Activated naive CD4-positive, alpha-beta T cell treated with anti-CD3 and anti-CD28 coated beads for 36 hours (primary cell): ENCODE measurements at regions not wholly inside any gene's neighbourhood (a gene's known extent, or its start where the extent isn't known, plus 50 kb on each side); places are given as distances from the start of the nearest gene placed in this dataset.
"Not testable (repeated sequence)": the region's sequence is repeated elsewhere in the genome, so short reads cannot be mapped to it uniquely, and the experiment has no call there.

Source experiments
- CTCF ChIA-PET: fragments of 350-600 bp; sonication (Branson Sonifier 250); formaldehyde crosslinking; loops from one replicate; lab custom pipeline; 2021; ENCODE audit warnings: antibody characterized with exemption; lab: Charles Lee
- DNase-seq: peaks from one replicate; pipeline ENCODE4 v3.0.0-alpha.2; 2020
- H3K27ac Mint-ChIP-seq: one replicate; pipeline ENCODE4 v1.8.0; 2021; ENCODE audit warnings: mild to moderate bottlenecking, mixed read lengths
- H3K27me3 Mint-ChIP-seq: one replicate; pipeline ENCODE4 v1.8.0; 2021; ENCODE audit warnings: low read depth, mixed read lengths
- H3K36me3 Mint-ChIP-seq: one replicate; pipeline ENCODE4 v1.8.0; 2021; ENCODE audit warnings: low read depth, mixed read lengths
- H3K4me1 Mint-ChIP-seq: one replicate; pipeline ENCODE4 v1.8.0; 2021; ENCODE audit warnings: low read depth, mixed read lengths
- H3K4me3 Mint-ChIP-seq: one replicate; pipeline ENCODE4 v1.8.0; 2021; ENCODE audit warnings: mild to moderate bottlenecking, moderate library complexity, mixed read lengths
- H3K9me3 Mint-ChIP-seq: one replicate; pipeline ENCODE4 v1.8.0; 2021; ENCODE audit warnings: mixed read lengths
- intact Hi-C: fragments of 100-400 bp; cut with micrococcal nuclease; formaldehyde crosslinking; loops from one replicate; pipeline ENCODE4 v1.15.1; 2023

- Mint-ChIP-seq H3K27me3 (no peaks in the 10 kb centered on the region), H3K9me3 (no peaks in the 10 kb centered on the region), H3K36me3 (no peaks in the 10 kb centered on the region), H3K4me3 (no peak overlapping the region), H3K27ac (no peak overlapping the region), H3K4me1 (no peaks in the 10 kb centered on the region)
- no peak for DNase-seq
- CTCF ChIA-PET = no interaction called here
- intact Hi-C loops = no loop called here
Observed at GRCh38 chr1:87424541-87424940, 95.9 kb downstream of the LMO4 start.

GRCh38 chr1:87426463-87427249 is 98.0 kb downstream of the LMO4 start:
- H3K4me1 Mint-ChIP-seq = no peaks in the 10 kb centered on the region
- CTCF ChIA-PET = no interaction called here
- intact Hi-C loops = no loop called here
- H3K27me3 Mint-ChIP-seq = peaks cover 13% of the 10 kb centered on the region
- H3K36me3 Mint-ChIP-seq = no peaks in the 10 kb centered on the region
- no peaks in the 10 kb centered on the region for H3K9me3 Mint-ChIP-seq
- no peak for DNase-seq
- H3K4me3 Mint-ChIP-seq = no peak overlapping the region
- H3K27ac Mint-ChIP-seq = no peak overlapping the region

GRCh38 chr1:87428367-87428766 is 99.7 kb downstream of the LMO4 start:
- H3K27me3 Mint-ChIP-seq = peaks cover 17% of the 10 kb centered on the region
- CTCF ChIA-PET = no interaction called here

GRCh38 chr1:87428883-87429282 is 100.2 kb downstream of the LMO4 start:
- Mint-ChIP-seq H3K4me3 (no peak overlapping the region), H3K4me1 (no peaks in the 10 kb centered on the region), H3K36me3 (no peaks in the 10 kb centered on the region), H3K27ac (no peak overlapping the region), H3K9me3 (no peaks in the 10 kb centered on the region), H3K27me3 (peaks cover 17% of the 10 kb centered on the region)
- DNase-seq = no peak
- CTCF ChIA-PET = no interaction called here
- intact Hi-C loops = no loop called here

More at GRCh38 chr1:87428367-87428766, 99.7 kb downstream of the LMO4 start:
- Mint-ChIP-seq H3K36me3 (no peaks in the 10 kb centered on the region), H3K27ac (no peak overlapping the region), H3K4me1 (no peaks in the 10 kb centered on the region), H3K9me3 (no peaks in the 10 kb centered on the region), H3K4me3 (no peak overlapping the region)
- no peak for DNase-seq
- intact Hi-C loops = no loop called here

- H3K9me3 Mint-ChIP-seq = no peaks in the 10 kb centered on the region
- peaks cover 17% of the 10 kb centered on the region for H3K27me3 Mint-ChIP-seq
- no peak for DNase-seq
- H3K4me1 Mint-ChIP-seq = peaks cover 3% of the 10 kb centered on the region
- no peak overlapping the region for H3K27ac Mint-ChIP-seq
- intact Hi-C loops = no loop called here
- no peak overlapping the region for H3K4me3 Mint-ChIP-seq
- CTCF ChIA-PET = no interaction called here
- no peaks in the 10 kb centered on the region for H3K36me3 Mint-ChIP-seq
Observed at GRCh38 chr1:87432685-87433084, 104.0 kb downstream of the LMO4 start.

- H3K36me3 Mint-ChIP-seq, CTCF ChIA-PET, H3K4me3 Mint-ChIP-seq, intact Hi-C loops, H3K9me3 Mint-ChIP-seq, H3K27ac Mint-ChIP-seq, H3K4me1 Mint-ChIP-seq, DNase-seq: not testable (repeated sequence)
- peaks cover 17% of the 10 kb centered on the region for H3K27me3 Mint-ChIP-seq
Observed at GRCh38 chr1:87433101-87433500, 104.4 kb downstream of the LMO4 start.

- intact Hi-C loops = no loop called here
- Mint-ChIP-seq H3K27ac (no peak overlapping the region), H3K9me3 (no peaks in the 10 kb centered on the region), H3K4me1 (peaks cover 3% of the 10 kb centered on the region), H3K36me3 (no peaks in the 10 kb centered on the region), H3K27me3 (peaks cover 13% of the 10 kb centered on the region), H3K4me3 (no peak overlapping the region)
- DNase-seq = no peak
- CTCF ChIA-PET = no interaction called here
Observed at GRCh38 chr1:87435484-87435883, 106.8 kb downstream of the LMO4 start.

- H3K4me3 Mint-ChIP-seq, intact Hi-C loops, H3K27ac Mint-ChIP-seq, H3K36me3 Mint-ChIP-seq, DNase-seq, H3K9me3 Mint-ChIP-seq, H3K27me3 Mint-ChIP-seq, CTCF ChIA-PET, H3K4me1 Mint-ChIP-seq: not testable (repeated sequence)
Observed at GRCh38 chr1:87436115-87436514, 107.4 kb downstream of the LMO4 start.

- intact Hi-C loops = no loop called here
Observed at GRCh38 chr1:87436534-87436933, 107.9 kb downstream of the LMO4 start.

GRCh38 chr1:87437663-87438295 is 109.1 kb downstream of the LMO4 start:
- CTCF ChIA-PET = interaction anchor here (0.6 kb wide), 1 partner anchor 26 kb away, joined by 3 read pairs; no protein-coding TSS in a partner anchor
- no peak for DNase-seq
- H3K27me3 Mint-ChIP-seq = peaks cover 6% of the 10 kb centered on the region
- no peaks in the 10 kb centered on the region for H3K9me3 Mint-ChIP-seq
- H3K27ac Mint-ChIP-seq = no peak overlapping the region
- intact Hi-C loops = no loop called here
- H3K36me3 Mint-ChIP-seq = no peaks in the 10 kb centered on the region
- H3K4me3 Mint-ChIP-seq = no peak overlapping the region
- peaks cover 3% of the 10 kb centered on the region for H3K4me1 Mint-ChIP-seq

More at GRCh38 chr1:87436534-87436933, 107.9 kb downstream of the LMO4 start:
- Mint-ChIP-seq H3K9me3 (no peaks in the 10 kb centered on the region), H3K27ac (no peak overlapping the region), H3K4me1 (peaks cover 3% of the 10 kb centered on the region), H3K36me3 (no peaks in the 10 kb centered on the region), H3K27me3 (peaks cover 10% of the 10 kb centered on the region), H3K4me3 (no peak overlapping the region)
- CTCF ChIA-PET = no interaction called here
- DNase-seq = no peak

- H3K36me3 Mint-ChIP-seq = no peaks in the 10 kb centered on the region
- peaks cover 7% of the 10 kb centered on the region for H3K9me3 Mint-ChIP-seq
- no peak overlapping the region for H3K27ac Mint-ChIP-seq
- intact Hi-C loops = no loop called here
- DNase-seq = no peak
- H3K27me3 Mint-ChIP-seq = peaks cover 6% of the 10 kb centered on the region
- peaks cover 3% of the 10 kb centered on the region for H3K4me1 Mint-ChIP-seq
- H3K4me3 Mint-ChIP-seq = no peak overlapping the region
- CTCF ChIA-PET = no interaction called here
Observed at GRCh38 chr1:87439821-87440220, 111.1 kb downstream of the LMO4 start.

GRCh38 chr1:87449348-87449963 is 120.8 kb downstream of the LMO4 start:
- Mint-ChIP-seq H3K27ac (no peak overlapping the region), H3K36me3 (no peaks in the 10 kb centered on the region), H3K4me3 (no peak overlapping the region), H3K4me1 (peaks cover 5% of the 10 kb centered on the region), H3K27me3 (no peaks in the 10 kb centered on the region), H3K9me3 (peaks cover 7% of the 10 kb centered on the region)
- no peak for DNase-seq
- CTCF ChIA-PET = no interaction called here
- intact Hi-C loops = no loop called here

- Mint-ChIP-seq H3K9me3 (peaks cover 4% of the 10 kb centered on the region), H3K27me3 (no peaks in the 10 kb centered on the region), H3K4me3 (no peak overlapping the region), H3K36me3 (no peaks in the 10 kb centered on the region), H3K27ac (no peak overlapping the region), H3K4me1 (peaks cover 5% of the 10 kb centered on the region)
- intact Hi-C loops = no loop called here
- CTCF ChIA-PET = no interaction called here
- DNase-seq = no peak
Observed at GRCh38 chr1:87450136-87450535, 121.5 kb downstream of the LMO4 start.
